ENCODE measurements at regions not wholly inside any gene's neighbourhood (a gene's known extent, or its start where the extent isn't known, plus 50 kb on each side); places are given as distances from the start of the nearest gene placed in this dataset.

- H3K4me1 ChIP-seq: peaks cover 0 to 11% (median 0%) of the 10 kb centered on the region in 4 donors
- no peak overlapping the region for H3K4me3 ChIP-seq
- no peaks in the 10 kb centered on the region for H3K27me3 ChIP-seq
- 78 to 89% (median 84%) methylated on average over 4 of the region's 4 CpGs for WGBS, 5 donors
- no peaks in the 10 kb centered on the region for H3K9me3 ChIP-seq
- DNase-seq: no peak
- intact Hi-C loops (cut with DNase I; ENCODE audit: low total_unique reads): no loop called here
- no peak overlapping the region for H3K27ac ChIP-seq
- TF ChIP-seq POLR2AphosphoS5 (IDR thresholded peaks at IDR 0.05) (no peak), EP300 (IDR thresholded peaks at IDR 0.05) (no peak), POLR2A (IDR thresholded peaks at IDR 0.05) (no peak)
- TF ChIP-seq, protein P1, sequence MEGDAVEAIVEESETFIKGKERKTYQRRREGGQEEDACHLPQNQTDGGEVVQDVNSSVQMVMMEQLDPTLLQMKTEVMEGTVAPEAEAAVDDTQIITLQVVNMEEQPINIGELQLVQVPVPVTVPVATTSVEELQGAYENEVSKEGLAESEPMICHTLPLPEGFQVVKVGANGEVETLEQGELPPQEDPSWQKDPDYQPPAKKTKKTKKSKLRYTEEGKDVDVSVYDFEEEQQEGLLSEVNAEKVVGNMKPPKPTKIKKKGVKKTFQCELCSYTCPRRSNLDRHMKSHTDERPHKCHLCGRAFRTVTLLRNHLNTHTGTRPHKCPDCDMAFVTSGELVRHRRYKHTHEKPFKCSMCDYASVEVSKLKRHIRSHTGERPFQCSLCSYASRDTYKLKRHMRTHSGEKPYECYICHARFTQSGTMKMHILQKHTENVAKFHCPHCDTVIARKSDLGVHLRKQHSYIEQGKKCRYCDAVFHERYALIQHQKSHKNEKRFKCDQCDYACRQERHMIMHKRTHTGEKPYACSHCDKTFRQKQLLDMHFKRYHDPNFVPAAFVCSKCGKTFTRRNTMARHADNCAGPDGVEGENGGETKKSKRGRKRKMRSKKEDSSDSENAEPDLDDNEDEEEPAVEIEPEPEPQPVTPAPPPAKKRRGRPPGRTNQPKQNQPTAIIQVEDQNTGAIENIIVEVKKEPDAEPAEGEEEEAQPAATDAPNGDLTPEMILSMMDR (IDR thresholded peaks at IDR 0.05): no peak
- no peaks in the 10 kb centered on the region for H3K36me3 ChIP-seq
Observed at GRCh38 chr5:52685971-52686370, 101.7 kb upstream of the ITGA1 start.

- peak in 1 of 2 donors; percentile 44 for DNase-seq
- no peak overlapping the region for H3K4me3 ChIP-seq
- H3K27me3 ChIP-seq: no peaks in the 10 kb centered on the region
- TF ChIP-seq POLR2A (IDR thresholded peaks at IDR 0.05) (no peak), EP300 (IDR thresholded peaks at IDR 0.05) (no peak)
- TF ChIP-seq, protein P1 (IDR thresholded peaks at IDR 0.05): no peak
- H3K27ac ChIP-seq: no peak overlapping the region
- no peaks in the 10 kb centered on the region for H3K9me3 ChIP-seq
- no peaks in the 10 kb centered on the region for H3K36me3 ChIP-seq
- WGBS, 5 donors: 31 to 44% (median 38%) methylated on average over 2 of the region's 2 CpGs
- intact Hi-C loops (cut with DNase I; ENCODE audit: low total_unique reads): no loop called here
- peaks cover 0 to 22% (median 2%) of the 10 kb centered on the region in 4 donors for H3K4me1 ChIP-seq
Observed at GRCh38 chr5:52690236-52690768, 97.4 kb upstream of the ITGA1 start.

- Histone ChIP-seq H3K9me3 (no peaks in the 10 kb centered on the region), H3K27ac (no peak overlapping the region), H3K4me1 (peaks cover 0 to 22% (median 2%) of the 10 kb centered on the region in 4 donors), H3K4me3 (no peak overlapping the region), H3K36me3 (no peaks in the 10 kb centered on the region), H3K27me3 (no peaks in the 10 kb centered on the region)
- intact Hi-C loops (cut with DNase I; ENCODE audit: low total_unique reads): no loop called here
- TF ChIP-seq, protein P1 (IDR thresholded peaks at IDR 0.05): no peak
- no peak for TF ChIP-seq POLR2A (IDR thresholded peaks at IDR 0.05)
- no peak for TF ChIP-seq POLR2AphosphoS5 (IDR thresholded peaks at IDR 0.05)
- no peak for TF ChIP-seq EP300 (IDR thresholded peaks at IDR 0.05)
- peak in 1 of 2 donors; percentile 63 for DNase-seq
Observed at GRCh38 chr5:52692039-52692438, 95.7 kb upstream of the ITGA1 start.

DNA sequence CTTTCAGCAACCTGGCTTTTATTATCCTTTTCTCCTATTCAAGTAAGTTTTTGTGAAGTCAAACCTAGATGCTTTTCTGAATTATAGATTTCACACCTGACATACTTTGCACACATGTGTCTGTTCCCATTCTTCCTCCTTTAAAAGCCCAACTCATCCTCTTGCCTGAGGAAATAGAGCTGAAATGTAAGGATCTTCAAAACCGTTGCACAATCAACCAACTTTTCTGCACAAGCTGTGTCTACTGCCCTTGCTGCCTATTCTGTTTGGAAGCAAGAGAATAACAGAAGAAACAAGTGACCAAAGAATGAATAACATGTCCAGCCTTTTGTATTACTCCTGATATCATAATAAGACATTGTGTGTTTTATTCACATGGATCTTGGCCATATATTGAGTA is 95.1 kb upstream of the ITGA1 start:
- Histone ChIP-seq H3K27ac (no peak overlapping the region), H3K4me3 (no peak overlapping the region), H3K4me1 (peaks cover 0 to 22% (median 2%) of the 10 kb centered on the region in 4 donors), H3K9me3 (no peaks in the 10 kb centered on the region), H3K27me3 (no peaks in the 10 kb centered on the region), H3K36me3 (no peaks in the 10 kb centered on the region)
- TF ChIP-seq POLR2AphosphoS5 (IDR thresholded peaks at IDR 0.05) (no peak), POLR2A (IDR thresholded peaks at IDR 0.05) (no peak), EP300 (IDR thresholded peaks at IDR 0.05) (no peak)
- TF ChIP-seq, protein P1 (IDR thresholded peaks at IDR 0.05): no peak
- no peak for DNase-seq
- intact Hi-C loops (cut with DNase I; ENCODE audit: low total_unique reads): no loop called here
- 45 to 59% (median 52%) methylated on average over 1 of the region's 1 CpG for WGBS, 5 donors

Data from stomach (tissue), 8 donors.